DMS79 treated with DMSO at 0.1 percent for 48 hours (cell line): ENCODE measurements at regions not wholly inside any gene's neighbourhood (a gene's known extent, or its start where the extent isn't known, plus 50 kb on each side); places are given as distances from the start of the nearest gene placed in this dataset.
"Not testable (repeated sequence)": the region's sequence is repeated elsewhere in the genome, so short reads cannot be mapped to it uniquely, and the experiment has no call there.

Source experiments
- DNase-seq: peaks from one replicate; lab custom pipeline; 2025; lab: John Stamatoyannopoulos, UW

DNA sequence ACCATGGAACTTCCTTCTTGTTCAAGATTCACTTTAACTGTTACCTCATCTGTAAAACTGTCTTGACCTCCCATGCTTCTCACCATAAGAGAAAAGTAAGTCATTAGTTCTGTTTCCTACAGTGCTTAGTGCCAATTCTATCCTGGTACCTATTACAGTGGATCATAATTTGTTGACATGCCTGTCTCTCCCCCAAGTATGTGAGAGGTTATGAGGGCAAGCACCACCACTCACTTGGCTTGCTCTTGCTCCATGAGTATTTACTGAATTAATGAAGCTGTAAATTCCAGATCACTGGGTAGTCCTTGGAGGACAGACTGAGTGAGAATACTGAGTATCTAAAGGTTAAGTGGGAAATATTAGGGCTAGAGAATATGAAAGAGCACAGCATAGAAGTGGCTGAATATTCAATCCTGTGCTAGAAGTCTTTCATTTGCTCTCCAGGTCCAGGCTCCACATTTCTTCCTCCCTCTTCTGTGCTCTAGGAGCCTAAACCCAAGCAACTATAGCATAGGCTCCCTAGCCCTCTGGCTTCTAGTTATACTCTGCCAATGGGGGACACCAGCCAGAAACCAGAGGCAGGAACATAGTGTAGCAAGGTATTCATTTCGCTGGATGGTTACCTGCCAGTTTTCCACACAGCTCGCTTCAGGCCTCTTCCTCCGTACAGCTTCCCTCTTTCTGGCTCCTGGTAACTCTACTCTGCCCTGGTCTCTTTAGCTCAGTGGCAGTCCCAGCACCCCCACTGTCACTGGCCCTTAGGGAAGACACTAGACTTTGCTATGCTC lies 118.2 kb upstream of the SLC5A12 start:
- DNase-seq, result no peak

DNA sequence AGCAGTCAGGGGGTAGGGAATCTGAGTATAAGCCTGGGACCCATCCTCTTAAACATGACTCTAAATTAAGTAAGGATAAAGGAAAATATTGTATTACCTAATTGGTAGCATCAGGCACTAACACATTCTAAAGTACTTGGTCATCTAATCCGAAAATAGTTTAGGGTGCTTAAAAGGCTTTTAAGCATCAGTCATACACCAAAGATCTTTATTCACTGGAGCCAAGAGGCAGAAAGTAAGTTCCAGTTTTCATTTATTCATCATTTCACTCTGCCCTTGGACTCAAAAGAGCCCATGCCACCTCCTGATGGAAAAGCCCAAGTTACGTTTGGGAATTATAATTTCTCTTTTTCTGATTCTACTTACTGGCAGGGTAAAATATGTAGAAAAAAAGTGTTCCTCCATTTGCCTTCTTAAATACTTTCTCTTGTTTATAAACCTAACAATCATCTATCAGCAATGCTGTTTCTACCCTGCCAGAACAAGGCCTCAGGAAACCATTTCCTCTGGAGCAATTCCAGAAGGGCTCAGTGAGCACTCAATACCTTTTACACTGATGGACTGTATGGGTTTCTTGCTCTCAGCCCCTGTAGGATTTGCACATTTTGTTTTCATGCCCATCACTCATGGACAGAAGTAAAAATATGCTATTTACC lies 120.1 kb upstream of the SLC5A12 start:
- no peak for DNase-seq

DNA sequence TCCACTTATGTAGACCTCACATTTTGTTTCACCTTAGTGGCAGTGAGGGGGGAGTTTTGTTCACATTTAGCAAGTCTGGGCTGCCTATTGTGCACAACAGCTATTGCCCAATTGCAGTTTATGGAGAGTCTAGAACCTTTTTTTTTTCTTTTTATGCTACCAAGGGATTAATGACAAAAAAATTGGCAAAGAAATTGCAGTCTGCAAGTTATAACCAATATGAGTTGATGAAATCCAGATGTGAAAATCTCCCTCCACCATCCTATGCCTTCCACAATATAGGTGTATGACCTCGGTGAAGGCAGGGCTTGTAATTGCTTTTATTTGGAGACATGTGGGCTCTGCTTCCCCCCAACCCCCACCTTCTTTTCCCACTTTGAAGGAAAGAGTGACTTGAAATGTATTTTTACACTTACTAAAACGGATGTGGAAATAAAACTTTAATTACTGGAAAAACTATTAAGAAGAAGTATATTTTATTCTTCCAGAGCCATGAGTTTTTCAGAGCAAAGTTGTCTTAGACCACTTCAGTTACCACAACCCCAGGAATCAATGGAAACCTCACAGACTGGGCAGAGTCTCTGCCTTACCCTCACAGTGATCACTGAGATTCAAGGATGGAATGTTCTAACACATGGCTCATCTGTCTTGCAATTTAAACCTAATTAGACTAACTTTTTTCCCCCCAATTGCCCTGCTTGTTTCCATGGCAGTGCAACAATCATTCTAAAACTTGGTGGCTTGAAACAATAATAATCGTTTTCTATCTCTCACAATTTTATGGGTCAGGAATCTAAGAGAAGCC lies 120.8 kb upstream of the SLC5A12 start:
- DNase-seq, result no peak

DNA sequence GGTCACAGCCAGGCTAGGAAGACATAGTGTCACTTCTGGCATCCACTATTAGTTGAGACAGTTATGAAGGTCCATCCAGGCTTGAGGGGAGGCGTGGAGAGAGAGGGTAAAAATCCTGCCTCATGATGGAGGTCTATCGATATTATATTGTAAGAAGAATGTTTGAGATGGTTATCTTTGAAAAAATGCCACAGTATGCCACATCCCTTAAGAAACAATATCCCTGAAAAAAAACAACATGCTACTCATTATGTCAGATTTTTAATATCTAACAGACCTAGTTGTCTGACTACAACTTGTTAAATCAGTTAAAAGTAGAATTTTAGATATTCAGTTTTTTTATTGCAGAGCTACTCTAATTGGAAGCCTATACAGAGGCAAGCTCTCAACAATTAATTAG lies 121.7 kb upstream of the SLC5A12 start:
- DNase-seq, result no peak

DNA sequence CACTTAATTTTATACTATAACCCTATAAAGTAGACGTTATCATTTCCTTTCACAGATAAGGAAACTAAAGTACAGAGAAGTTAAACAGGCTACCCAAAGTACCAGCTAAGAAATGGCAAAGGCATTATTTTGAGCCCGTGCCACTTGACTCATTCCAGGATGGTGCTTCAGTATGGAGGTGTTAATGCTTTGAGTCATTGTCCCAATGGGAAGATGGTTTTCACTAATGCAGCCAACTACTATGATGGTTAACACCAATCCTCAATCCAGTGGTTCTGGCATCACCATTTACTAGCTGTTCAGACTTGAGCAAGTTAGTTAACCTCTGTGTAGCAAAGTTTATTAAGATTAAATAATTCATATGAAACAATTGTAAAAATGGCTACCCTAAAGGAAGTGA lies 123.1 kb upstream of the SLC5A12 start:
- no peak for DNase-seq

DNA sequence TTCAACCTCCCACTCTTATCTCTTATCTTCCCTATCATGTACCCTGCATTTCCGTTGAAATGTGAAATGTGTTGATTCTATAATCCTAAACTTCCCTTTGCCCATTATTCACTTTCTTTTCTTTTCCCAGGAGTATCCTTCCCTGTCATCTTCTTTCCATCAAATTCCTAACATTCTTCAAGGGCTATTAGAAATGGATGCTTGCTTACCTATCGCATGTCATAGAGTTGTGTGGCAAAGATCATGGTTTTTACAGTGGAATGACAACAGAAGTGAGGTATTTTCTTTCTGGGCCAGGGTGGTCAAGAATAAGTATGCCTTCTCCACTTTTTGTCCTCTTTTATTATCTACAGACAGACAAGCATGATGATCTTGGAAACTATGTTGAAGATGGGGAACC lies 124.4 kb upstream of the SLC5A12 start:
- DNase-seq, result no peak

DNA sequence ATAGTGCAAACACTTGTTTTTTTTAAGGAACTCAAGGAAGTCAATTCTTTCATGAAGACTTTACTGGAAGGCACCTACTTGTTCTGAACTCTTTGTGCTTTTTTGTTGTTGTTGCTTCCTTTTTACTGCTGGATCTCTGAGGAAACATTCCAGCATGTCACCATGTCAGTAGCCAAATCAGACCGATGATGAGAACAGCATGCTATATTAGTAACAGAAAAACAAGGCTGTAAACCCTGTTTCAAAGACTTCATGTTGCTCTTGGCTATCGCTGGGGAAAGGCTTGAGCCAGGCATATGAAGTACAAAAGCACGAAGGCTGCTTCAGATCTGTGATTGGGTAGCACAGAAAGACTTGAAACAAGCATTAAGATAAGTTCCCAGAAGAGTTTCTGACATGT lies 125.6 kb upstream of the SLC5A12 start:
- no peak for DNase-seq

DNA sequence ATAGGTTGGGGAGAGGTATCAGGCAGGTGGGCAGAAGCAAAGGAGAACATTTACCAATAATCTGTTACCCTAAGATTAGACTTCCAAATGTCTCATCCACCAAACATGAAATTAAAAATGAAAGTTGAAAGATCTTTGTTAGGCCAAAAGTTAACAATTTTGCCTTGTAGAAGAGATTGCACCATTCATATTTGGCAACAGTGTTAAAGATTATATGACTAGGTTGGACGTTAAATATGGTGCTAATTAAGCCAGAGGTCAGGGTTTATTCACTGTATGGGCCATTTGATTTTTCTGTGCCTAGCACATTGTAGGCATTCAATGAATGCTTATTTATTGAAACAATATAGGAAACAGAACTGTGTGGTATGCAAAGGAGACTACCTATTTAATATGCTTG lies 126.1 kb upstream of the SLC5A12 start:
- no peak for DNase-seq

DNA sequence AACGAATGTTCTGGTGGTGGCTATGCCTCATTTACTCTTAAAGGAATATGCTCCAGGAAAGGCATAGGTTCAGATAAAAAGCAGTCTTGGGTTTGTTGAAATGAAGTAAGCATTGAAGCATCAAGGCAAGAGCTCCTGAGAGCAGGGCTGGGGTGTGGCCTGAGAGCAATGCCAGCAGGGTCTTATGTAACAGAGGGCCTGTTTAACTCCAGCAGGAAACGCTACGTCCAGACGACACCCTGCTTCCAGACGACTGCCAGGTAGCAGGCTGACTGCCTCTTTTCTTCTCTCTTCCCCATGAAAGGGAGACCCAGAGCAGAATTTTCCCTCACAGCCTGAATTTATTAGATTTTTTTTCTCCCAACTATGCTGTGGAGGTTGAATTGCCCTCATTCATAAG lies 127.2 kb upstream of the SLC5A12 start:
- peak; percentile 17 for DNase-seq

DNA sequence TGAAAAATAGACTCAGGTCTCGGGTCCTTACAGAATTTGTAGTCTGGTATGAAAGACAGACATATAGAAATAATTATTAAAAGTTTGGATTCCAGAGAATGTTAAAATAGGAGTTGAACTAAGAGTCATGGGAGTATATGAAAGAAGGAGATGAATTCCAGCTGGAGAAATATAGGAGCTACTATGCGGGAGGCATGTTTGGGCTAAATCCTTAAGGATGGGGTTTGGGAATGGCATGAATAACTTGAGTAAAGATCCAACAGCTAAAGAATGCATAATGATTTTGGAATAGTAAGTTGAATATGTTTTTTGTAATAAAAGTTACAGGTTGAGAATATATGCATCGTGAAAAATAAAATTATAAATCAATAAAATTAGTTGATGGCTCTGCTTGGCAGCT lies 129.4 kb upstream of the SLC5A12 start:
- no peak for DNase-seq

DNA sequence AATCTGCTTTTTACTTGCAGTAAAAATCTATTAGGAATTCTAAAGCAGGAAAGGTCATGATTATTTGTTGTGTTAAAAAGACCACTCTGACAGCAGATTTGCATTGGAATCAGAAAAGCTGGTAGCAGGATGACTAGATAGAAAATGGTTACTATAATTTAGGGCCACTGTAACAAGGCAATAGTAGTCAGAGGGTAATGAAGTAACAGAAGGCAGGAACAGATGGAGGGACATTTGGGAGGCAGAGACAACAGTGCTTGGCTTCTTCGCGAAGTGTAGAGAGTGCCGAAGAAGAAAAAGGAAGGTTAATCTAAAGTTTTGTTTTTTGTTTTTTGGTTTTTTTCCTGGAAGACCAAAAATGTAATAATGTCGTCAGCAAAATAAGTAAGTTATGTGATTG lies 129.8 kb upstream of the SLC5A12 start:
- no peak for DNase-seq

DNA sequence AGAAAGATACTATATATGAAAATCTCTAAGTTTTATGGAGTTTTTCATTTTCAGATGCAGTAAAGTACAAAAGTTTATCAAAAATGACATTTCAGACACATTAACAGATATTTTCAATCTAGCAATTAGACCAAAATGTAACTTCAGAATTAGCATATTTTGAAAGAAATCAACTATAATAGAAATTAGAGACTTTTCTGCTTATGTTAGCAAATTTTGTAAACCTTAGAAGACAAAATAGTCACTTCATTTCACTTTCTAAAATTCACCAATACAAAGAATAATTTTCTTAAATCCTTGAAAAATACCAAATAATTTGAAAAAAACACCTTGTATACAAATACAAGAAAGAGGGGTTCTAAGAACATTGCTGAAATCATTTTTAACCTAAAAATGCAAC lies 135.8 kb upstream of the FIBIN start:
- no peak for DNase-seq

DNA sequence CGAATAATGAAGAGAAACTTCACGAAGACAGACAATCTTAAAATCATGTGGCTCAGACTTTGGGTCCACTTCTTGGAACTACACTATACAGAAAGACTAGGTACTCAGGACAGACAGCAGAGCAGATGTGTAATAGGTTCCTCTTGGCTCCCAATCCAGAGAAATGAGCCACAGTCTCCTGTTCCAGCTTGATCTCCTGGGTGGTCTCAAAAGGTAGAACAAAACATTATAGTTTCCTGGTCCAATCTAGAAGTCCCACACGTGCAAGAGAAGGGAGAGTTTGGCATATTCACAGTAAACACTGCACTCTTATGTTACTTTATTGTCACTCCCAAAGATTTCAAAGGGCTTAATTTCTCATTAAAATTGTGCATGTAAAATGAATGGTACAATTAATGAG lies 134.5 kb upstream of the FIBIN start:
- DNase-seq, result no peak

DNA sequence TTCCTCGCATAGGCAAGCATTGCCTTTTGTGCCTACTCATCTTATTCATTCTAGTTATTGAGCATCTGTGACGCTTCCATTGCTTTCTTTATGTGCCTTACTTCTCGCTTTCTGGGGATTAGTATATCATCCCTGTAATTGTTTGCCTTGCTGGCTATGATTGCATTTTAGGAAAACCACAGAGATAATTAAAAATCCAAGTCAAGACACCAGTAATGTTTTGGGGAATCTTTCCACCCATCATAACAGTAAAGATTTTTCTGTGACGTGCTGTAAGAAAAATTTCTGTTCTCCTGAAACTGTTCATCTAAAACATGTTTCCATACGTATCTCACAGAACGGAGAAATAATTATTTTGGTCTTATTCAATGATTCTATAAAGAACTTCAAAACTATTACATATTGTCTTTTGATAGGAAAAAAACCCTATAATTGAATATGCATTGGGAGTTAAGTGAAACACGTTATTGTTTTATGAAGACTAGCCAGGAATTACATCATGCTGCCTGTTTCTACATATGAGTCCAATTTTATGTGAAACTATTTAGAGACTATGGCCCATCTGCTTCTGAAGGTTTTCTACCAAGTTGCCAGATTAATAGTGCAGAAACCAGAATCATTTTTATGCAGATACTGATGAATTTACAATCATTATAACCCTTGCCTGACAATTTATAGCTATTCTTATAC lies 133.7 kb upstream of the FIBIN start:
- no peak for DNase-seq

DNA sequence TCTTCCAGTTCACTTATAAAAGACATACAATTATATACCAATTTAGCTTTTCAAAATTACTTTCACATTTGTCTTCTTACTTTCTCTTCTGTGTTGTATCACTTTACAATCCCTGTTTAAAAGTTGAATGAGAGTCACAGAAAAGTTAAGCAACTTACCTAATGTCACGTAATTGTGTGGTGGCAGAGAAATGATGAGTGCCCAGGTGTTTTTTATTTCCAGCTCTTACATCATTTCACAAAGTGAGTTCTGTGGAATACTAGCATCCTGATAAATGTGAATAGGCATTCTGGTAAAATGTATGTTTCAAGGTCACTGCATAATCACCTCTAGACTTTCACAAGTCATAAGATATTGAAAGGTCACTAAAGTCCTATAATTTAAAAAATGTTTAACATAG lies 133.0 kb upstream of the FIBIN start:
- no peak for DNase-seq

DNA sequence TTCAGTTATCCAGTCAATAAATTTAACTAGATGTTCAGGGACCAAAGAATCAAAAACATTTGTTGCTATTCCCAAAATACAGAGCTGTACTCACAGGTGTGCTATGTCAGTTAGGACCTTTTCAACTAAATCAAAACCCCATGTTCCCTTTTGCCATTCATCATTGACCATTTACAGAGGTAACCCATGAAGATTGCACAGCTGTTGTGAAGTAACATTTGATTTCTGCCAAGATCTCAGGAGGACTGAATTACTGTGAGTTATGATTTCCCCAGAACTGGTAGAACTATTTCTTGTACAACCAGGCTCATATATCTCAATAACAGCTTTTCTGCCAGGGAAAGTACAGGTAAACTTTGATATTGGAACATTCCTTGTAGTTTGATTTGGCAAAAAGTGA lies 131.1 kb upstream of the FIBIN start:
- no peak for DNase-seq

DNA sequence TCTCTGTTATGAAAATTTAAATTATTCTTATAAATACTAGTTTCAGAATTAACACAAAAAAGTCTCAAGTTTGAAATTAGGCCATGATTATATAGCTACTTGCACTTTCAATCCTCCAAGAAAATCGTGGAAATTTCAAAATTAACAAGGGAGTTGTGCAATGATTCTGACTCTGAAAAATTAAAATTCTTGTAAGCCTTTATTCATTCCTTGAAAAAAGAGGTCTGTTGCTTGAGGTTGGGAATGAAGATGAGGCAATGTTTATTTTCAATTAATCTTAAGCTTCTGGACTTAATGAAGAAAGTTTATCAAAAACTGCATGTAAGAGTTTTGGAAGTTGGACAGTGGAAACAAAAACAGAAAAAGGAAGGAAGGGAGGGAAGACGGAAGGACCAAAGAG lies 128.2 kb upstream of the FIBIN start:
- no peak for DNase-seq

DNA sequence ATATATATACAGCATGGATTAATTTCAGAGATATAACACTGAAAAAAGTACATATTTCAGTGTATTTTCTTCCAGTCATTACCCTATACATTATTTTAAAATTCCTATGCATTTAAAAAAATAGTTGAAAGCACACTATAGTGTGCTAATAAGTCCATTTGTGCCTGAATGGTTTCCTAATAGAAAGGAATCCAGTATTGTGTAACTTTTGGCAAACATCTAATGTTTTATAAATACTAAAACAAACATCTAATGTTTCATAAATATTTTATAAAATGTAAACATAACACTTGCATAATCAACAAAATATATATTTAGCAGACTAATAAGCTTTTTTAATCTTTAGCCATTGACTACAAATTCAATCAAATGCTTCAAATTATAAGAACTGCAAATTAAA lies 126.6 kb upstream of the FIBIN start:
- DNase-seq, result no peak

DNA sequence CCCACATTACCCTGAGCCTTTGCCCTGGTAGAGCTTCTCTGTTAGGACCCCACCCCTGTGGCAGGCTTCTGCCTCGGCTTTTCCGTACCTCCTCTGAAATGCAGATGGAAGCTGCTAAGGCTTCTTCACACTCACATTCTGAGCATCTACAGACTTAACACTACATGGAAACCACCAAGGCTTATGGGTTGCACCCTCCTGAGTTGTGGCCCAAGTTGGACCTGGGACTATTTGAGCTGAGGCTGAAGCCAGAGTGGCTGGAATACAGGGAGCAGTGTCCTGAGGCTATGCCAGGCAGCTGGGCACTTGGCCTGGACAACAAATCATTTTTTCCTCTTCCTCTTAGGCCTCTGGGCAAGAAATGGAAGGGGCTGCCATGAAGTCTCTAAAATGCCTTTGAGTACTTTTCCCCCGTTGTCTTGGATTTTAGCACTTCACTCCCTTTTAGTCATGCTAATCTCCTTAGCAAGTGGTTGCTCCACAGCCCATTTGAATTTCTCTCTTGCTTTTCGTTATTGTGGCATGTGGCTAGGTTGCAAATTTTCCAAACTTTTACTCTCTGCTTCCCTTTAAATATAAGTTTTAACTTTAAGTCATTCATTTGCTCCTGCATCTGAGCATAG lies 114.8 kb upstream of the FIBIN start:
- DNase-seq, result no peak

DNA sequence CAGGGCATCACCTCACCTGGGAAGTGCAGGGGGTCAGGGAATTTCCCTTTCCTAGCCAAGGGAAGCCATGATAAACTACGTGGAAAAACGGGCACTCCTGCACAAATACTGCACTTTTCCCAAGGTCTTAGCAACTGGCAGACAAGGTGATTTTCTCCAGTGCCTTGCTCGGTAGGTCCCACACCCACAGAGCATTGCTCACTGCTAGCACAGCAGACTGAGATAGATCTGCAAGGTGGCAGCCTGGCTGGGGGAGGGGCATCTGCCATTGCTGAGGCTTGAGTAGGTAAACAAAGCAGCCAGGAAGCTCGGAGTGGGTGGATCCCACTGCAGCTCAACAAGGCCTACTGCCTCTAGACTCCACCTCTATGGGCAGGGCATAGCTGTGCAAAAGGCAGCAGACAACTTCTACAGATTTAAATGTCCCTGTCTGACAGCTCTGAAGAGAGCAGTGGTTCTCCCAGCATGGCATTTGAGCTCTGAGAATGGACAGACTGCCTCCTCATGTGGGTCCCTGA lies 111.5 kb upstream of the FIBIN start:
- not testable (repeated sequence) for DNase-seq

DNA sequence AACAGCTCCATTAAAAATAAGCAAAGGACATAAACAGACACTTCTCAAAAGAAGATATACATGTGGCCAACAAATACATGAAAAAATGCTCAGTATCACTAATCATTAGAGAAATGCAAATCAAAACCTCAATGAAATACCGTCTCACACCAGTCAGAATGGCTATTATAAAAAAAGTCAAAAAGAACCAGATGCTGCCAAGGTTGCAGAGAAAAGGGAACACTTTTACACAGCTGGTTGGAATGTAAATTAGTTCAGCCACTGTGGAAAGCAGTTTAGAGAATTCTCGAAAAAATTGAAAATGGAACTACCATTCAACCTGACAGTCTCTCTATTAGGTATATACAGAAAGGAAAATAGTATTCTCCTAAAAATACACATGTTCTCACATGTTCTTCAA lies 102.4 kb upstream of the FIBIN start:
- no peak for DNase-seq

DNA sequence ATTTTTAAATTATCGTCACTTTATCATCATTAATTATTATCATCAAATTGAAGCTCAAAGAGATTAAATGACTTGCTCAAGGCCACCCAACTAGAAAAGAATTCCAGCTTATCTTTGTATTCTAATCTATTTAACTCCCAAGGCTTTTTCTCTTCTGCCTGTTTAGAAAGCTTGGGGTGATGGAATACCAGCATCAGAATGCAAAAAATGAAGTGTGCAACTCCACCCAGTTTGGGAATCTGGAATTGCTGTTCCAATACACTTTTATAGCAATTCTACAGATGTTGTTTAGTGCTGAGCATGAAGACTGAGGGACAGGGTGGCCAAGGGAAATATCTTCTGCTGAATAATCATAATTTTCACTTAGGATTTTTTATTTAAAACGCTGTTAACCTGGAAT lies 97.2 kb upstream of the FIBIN start:
- no peak for DNase-seq
